HG03457 (cell line): ENCODE measurements at regions not wholly inside any gene's neighbourhood (a gene's known extent, or its start where the extent isn't known, plus 50 kb on each side); places are given as distances from the start of the nearest gene placed in this dataset.
A peak's percentile ranks its signal among the peaks of the same experiment; 100 is the strongest.
"Not testable (repeated sequence)": the region's sequence is repeated elsewhere in the genome, so short reads cannot be mapped to it uniquely, and the experiment has no call there.

ENCODE experiments used
- ATAC-seq: cut with Tn5 transposase; IDR thresholded peaks from one replicate; pipeline ENCODE4 v1.9.1; 2021; ENCODE audit warnings: moderate number of reproducible peaks; ENCODE audit not compliant: unreplicated experiment

DNA sequence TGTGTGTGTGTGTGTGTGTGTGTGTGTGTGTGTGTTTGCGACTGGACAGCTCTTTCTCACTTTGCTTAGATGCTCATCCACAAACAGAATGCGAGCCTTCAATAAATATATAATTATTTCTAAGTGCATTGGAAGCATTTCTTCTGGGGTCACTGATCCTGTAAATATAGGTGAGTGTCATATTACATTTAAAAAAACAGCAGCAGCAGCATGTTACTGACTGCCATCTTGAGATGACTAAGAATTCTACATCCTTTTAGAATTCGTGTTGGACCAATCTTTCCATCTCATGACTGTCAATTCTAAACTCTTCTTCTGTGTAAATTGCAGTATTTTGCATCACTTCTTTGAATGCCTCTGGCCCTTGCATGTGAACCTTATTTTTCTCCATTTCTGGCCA is 238.0 kb upstream of the DDI1 start:
- ATAC-seq: no peak

DNA sequence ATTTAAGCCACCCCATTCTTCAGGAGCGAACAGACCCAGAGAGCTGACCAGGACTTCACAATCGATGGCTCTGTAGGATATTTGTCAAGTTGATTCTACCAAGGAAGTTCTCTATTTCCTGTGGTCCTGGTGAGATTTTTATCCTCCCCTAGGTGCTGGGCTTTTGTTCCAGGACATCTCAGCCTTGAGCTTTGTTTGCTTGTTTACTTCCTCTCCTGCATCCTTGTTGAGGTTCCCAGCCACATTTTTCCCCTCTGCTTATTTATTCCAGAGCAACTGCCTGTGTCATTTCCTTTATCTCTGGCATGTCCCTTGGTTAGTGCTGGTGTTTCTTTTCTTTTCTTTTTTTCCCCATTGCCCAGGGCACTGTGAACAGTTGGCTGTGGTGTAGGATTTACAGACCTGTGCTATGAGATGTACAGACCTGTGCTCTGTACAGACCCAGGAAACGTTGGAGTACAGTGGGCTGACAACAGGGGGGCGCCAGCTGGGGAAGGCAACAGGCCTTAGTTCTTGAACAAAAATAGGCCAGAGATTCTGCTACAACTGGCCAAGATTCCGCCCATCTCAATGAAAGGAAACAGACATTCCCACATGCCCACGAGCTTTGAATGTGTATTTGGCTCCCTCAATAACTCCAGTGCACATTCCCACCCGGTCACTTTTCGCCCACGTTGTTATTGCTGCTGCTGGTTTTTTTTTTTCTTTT is 235.9 kb upstream of the DDI1 start:
- ATAC-seq: no peak

DNA sequence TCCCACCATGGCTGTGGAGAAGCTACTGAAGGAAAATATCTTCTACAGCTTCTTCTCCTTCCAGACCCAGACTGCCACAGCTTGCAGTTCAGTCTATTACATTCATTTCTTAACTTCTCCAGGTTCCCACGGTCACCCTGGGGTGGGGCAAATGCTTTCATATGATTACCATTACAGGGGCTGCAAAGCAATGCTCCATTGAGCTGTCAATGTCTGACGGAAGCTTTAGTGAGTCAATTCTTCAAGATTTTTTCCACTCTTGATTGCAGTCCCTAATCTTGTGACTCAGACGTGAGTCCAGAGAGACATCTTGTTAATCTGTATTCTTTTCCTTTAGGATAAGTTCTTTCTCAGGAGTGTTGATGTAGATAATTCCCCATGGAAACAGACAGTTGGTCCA is 233.4 kb upstream of the DDI1 start:
- ATAC-seq: no peak

DNA sequence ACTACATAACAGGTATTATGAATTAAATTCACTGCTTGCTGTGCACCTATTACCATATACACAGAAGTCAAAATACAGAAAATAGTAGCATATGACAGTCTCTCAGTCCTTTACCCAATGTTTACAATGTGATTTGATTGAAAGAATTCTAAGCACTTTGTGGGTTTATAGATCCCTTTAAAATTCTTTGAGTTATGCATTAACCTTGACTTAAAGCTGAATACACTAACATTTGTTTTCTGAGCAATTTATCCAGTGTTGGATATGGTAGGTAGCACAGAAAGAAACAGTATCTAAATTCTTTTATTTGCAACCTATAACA is 230.8 kb upstream of the DDI1 start:
- no peak for ATAC-seq

DNA sequence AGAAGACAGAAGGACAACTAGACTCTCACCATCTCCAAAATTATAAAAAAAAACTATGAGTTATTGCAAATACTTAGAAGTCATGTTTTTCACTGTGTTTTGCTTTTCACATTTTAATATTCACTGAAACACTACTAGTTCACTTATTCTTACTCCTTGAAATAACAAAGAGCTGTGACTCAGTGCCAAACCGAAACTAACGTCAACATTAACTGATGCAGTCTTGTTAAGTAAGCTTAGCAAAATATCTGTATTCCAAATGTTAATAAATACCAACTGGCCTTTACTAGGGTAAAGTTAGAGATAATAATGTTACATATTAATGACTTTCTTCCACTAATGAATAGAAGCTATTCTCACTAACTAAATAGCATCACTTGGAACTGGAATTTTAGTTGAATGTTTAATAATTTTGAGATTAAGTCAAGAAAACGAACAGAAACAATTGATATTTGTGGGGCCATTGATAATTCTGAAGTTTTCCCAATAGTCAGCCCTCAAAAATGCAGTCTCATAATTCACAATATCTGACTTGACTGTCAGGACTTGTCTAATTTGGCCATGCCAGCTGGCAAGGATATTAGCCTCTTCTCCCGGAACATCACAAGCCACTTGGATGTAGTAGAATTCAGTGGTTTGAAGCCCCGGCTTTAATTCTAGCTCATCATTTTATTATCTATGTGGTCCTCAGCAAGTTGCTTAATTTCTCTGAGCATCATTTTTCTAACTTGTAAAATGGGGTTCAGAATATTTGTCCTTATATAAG is 230.1 kb upstream of the DDI1 start:
- no peak for ATAC-seq

DNA sequence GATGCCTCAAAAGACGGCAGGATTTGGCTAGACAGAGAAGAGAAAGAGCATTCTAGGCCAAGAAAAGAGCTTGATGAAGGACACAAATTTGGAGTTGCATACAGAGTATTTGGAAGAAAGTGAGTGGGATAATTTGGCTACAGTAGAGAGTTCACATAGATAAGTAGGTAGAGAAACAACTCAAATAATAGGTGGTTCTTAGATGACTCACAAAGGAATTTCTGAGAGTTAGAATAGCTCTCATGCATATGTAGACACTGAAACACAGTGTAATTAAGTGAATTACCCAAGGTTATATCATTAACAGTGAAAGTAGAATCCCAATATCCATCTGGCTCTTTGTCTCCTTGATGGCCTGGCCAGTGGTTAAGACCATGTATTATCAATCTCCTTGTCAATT is 228.6 kb upstream of the DDI1 start:
- no peak for ATAC-seq

DNA sequence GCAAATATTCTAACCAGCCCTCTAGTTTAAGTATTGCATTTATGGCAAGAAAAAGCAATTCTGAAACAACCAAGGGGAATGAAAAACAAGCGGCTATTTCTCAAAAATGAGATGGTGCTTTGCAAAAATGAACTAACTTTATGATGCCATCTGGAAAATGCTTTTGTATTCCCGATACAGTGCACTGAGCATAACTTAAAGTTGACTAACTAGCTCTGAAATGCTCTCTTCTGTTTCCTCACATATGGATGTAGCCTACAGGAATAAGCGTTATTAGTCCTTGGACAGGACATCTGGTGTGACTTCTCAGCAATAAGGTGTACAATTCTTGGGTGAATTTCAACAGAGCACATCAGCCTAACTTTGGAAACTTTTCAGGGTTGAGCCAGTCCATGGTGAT is 228.2 kb upstream of the DDI1 start:
- ATAC-seq: no peak

DNA sequence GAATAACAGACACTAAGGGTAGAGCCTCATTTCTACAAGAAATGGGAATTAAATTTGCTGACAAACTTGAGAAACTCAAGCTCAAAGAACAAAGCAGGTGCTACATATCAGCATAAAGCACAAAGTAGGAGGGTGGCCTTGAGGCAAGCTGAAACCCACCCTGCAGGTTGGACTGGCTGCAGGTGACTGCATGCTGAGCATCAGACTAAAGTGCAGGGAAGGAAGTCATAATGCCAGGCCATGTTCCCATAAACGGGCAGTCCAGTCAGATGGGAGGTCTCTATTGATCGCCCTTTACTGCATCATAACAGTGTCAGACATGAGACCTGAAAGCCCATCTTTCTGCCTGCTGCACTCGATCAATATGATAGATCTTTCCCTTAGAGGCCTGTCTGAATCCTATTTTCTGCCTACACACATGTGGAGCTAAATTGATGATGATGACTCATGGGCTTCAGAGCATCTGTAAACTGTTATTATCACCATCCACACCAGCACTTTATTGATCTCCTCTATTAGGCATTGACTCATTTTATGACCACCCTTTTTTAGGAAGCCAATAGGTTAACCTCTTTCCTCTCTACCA is 224.5 kb upstream of the DDI1 start:
- ATAC-seq: no peak

DNA sequence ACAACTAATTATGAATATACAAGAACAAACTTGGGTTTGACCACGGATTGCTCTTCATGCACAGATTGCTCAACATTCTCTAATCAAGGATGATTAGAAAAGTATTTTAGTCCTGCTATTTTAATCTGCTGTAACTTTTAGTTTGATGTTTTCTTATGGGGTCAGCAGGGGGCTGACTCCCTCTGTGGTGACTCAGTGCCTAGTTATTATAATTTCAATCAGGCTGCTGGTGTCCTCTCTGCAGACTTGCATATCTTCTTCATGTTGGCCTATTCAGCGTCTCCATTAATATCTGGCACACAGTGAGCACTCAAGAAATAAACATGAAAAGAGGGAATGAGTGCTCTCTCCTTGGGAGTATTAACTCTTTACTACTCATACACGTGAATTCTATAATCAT is 223.8 kb upstream of the DDI1 start:
- ATAC-seq: no peak

DNA sequence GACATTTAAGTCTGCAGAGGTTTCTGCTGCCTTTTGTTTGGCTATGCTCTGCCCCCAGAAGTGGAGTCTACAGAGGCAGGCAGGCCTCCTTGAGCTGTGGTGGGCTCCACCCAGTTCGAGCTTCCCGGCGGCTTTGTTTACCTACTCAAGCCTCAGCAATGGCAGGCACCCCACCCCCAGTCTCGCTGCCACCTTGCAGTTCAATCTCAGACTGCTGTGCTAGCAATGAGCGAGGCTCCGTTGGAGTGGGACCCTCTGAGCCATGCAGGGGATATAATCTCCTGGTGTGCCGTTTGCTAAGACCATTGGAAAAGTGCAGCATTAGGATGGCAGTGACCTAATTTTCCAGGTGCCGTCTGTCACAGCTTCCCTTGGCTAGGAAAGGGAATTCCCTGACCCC is 216.1 kb upstream of the DDI1 start:
- ATAC-seq: not testable (repeated sequence)

DNA sequence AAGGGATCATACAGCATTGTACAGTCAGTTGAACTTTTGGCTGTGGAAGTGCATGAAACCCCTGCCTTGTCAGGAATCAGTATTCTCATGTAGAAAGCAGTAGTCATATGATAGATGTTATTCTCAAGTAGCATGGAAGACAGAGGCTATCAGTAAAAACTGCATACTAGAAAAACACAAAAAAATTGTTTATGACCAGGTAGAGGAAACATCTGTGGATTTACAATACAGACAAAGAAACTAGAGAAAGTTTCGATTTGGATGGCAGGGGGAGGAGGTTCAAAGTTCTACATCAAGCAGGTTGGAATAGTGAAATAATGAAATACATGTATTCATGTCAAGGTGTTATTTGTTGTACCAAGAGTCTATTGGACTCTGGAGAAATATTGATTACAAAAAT is 212.3 kb upstream of the DDI1 start:
- ATAC-seq: no peak

DNA sequence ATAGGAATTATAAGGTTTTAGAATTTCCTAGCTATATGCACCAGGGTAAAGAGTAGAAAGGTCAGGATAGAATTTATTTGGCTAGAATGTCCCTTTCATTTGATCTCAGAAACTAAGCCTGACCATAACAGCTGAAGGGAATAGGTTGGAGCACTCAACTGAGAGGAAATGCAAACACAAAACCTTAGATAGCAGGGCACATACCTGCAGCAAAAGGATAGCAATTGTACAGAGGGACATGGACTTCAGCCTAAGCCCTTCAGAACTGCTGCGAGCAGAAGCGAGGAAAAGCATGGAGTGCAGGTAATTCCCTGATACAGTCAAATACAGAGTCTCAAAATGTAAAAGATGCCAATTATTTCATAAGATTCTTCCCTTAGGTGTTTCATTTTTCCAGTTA is 211.0 kb upstream of the DDI1 start:
- ATAC-seq: no peak

DNA sequence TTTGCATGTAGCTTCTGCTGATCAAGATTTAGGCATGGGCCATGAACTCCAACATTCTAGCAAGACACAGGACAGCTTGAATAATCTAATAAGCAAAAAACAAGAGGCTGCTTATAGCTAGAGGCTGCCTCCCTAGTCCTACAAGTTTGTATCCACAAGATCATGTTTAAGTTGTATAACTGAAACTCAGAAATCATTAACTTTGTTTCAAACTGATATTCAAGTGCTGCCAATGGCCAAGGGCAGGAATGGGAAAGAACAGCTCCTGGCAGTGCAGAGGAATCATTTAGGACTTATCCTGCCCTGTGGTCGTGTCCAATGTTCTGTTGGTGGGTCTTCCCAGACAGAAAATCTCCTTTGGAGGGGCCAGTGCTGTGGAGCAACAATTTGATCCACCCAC is 209.6 kb upstream of the DDI1 start:
- ATAC-seq: no peak

DNA sequence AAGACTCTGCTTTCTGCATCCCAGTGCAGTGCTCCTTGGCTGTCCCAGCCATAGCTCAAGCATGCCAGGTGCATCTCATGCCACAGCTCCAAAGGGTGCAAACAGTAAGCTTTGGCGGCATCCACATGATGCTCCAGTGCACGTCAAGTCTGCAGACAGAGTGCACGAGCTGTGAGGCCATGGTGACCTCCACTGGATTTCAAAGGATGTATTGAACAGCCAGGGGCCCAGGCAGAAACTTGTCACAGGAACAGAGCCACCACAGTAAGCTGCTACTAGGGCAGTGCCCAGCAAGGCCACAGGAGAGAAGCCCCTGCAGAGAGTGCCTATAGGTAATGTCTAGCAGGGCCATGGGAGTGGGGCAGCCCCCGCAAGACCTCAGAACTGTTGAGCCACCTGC is 206.8 kb upstream of the DDI1 start:
- no peak for ATAC-seq

DNA sequence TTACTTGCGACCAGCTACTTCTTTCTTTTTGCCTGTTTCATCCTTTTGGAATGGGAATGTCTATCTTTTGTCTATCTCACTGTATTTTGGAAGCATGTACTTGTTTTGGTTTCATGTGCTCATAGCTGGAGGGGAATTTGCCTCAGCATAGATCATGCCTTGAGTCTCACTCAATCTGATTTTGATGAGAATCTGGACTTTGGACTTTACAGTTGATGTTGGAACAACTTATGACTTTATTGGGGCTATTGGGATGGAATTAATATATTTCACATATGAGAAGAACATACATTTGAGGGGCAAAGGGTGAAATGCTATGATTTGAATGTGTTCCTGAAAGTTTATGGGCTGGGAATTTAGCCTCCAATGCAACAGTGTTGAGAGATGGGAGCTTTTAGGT is 206.2 kb upstream of the DDI1 start:
- ATAC-seq: no peak

DNA sequence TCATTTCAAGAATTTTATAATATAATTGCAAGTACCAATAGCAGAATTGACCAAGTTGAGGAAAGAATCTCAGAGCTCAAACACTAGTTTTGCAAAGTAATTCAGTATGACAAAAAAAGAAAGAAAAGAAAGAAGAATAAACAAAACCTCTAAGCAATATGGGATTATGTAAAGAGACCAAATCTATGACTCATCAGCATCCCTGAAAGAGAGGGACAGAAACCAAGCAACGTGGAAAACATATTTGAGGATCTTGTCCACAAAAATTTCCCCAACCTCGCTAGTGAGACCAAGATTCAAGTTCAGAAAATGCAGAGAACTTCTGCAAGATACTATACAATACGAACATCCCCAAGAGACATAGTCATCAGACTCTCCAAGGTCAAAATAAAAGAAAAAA is 203.7 kb upstream of the DDI1 start:
- no peak for ATAC-seq

DNA sequence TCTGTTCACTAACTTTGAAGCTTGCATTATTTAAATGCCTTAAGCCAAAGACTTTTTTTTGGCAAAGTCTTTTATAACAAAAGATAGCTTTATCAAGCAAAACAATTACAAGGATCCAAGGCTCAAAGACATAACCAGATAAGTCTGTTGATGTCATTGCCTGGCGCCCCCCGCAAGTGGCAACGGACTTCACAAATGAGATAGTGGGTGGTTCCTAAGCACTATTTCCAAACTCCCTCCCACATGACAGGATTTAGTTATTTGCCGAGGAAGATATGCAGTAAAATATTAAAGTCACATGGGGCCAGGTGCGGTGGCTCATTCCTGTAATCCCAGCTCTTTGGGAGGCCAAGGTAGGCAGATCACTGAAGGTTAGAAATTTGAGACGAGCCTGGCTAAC is 194.2 kb upstream of the DDI1 start:
- no peak for ATAC-seq

DNA sequence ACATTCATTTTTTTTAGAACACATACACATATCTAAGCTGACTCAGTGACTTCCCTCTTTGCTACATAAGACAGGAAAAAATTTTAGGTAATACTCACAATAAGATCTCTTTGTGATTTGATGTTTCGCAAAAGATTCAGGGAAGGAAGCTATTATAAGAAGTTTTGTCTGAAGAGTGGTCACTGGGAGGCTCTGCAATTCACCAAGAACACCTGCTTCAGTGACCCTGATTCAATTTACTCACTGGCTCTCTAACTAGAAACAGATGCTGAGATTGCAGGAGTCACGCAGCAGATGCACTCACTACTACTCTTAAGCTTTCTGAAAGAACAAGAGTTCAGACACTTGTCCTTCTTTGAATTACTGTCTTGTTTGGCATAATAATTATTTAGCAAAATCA is 193.6 kb upstream of the DDI1 start:
- ATAC-seq: no peak

DNA sequence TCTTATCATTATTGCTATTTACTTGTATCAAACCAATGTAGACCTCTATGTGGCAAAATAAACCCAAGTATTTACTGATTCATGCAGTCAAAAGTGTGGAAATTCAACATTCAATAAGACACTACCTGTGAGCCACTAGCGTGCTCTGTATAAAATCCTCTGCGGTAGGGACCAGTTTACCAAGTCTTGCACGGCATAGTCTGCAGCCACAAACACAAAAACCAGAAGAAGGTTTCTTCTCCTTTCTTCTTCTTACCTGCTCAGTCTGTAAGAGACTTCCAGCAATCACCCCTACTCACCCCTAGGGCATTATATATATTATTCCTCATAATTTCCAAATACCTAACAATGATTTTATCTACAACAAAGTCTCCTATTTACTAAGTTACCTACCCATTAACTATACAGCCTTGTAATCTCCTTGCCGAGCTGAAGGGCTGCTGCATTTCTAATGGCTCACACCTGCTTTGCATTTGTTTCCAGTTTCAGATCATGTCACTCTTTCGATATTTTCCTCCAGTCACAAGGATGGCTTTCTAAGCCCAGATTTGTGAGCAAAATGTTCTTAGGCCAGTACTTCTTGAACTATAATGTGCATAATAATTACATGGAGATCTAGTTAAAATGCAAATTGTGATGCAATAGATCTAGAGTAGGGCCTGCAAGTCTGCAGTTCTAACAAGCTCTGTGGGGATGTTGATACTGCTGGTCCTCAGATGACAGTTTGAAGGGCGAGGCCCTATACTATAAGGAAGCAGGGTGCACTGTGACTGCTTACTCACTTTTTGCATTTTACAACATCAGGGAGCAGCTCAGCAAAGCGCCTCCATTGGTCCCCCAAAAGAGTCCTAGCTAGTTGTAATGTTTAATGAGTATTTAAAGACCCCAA is 191.9 kb upstream of the DDI1 start:
- peak; percentile 86 for ATAC-seq

DNA sequence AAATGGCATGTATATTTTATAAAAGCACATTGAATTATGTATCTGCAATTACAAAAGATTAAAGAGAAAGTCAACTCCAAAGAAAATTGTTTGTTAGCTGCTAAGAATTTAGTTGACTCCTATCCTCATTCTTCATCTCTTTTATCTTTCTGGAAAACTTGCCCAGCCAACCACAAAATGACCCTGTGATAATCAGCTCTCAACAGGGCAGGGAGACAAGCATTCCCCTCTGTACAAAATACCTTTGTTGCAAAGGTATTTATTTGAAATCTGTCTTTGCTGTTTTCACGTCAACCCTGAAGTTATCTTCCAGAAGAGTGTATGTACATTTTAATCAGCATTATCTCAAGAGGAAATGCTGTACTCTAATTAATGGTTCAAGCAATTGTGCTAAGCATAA is 191.1 kb upstream of the DDI1 start:
- no peak for ATAC-seq

DNA sequence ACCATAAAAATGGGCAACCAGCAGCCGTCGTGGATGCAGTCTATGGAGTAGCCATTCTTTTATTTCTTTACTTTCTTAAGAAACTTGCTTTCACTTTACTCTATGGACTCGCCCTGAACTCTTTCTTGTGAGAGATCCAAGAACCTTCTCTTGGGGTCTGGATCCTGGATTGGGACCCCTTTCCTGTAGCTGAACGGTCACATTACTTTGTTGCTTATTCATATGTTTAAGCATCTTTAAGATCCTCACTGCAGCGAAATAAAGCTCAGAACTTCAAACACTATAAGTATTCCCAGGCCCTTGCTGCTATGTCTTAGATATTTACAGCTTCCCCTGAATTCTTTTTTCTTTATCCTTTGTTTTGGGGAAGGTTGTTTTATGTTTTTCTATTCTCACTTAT is 187.8 kb upstream of the DDI1 start:
- no peak for ATAC-seq

DNA sequence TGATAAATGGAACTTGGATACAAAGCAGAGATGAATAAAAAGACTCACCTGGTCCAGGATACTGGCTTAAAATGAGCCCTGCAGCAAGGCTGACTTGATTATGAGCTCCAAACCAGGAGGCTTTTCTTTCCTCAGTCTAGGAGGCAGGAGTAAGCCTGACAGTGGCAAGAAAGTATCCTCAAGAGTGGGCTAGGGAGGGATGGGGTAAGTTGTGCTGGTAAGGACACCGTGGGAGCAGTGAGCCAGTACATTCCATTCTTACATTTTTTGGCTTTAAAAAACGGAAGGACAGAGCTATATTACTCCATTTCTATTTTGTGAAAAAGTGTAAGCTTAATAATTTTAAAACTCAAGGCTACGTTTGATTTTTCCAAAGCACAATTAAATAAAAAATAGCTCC is 187.1 kb upstream of the DDI1 start:
- no peak for ATAC-seq
